NCI-H1105 (cell line): ENCODE measurements at regions not wholly inside any gene's neighbourhood (a gene's known extent, or its start where the extent isn't known, plus 50 kb on each side); places are given as distances from the start of the nearest gene placed in this dataset.

Source experiments
- DNase-seq: peaks from one replicate; lab custom pipeline; 2025; lab: John Stamatoyannopoulos, UW

DNA sequence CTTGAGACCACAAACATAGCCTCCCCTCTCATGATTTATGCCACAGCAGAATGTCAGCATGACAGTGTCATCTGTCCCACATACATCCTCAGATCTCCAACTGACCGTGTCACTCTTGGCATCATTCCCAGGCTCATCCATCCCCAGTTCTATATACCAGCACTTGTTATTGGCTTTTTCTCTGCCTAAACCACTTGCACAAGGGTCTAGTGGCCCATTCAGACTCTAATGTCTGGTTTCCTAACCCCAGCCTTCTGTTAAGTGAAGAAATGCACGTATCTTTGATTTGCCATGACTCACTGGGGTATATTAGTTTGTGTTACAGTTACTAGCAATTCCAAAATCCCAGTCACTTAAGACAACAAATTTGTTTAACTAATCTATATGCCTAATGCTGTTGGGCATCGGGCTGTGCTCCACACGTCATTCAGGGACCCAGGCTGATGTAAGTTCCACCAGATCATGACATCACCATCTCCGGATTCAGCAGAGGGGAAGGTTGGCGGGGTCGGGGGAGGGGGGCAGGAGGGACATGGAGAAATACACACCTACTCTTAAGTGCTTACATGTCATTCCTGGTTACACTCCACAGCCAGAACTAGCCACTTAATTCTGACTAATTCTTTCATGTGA is 517.4 kb downstream of the BUD13 start:
- DNase-seq = no peak

DNA sequence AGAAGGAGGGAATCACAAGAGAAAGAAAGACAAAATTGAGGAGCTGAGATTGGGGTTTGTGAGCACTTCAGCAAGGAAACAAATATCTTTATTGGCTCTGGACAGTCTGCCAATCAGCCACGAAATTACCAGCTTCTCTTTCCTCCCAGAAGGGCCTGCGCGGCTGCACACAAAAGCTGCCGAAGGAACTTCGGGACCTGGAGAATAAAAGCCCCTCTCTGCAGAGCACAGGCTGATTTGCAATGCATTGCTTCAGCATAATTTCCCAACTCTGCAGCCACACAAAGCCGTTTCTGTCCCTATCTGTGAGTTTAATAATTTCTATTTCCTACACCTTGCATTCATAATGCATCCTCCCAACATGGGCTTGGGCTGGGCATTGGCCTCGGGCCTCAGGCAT is 522.6 kb downstream of the BUD13 start:
- no peak for DNase-seq

GRCh38 chr11:116249561-116249960 is 523.2 kb downstream of the BUD13 start:
- DNase-seq = no peak

- no peak for DNase-seq
These were observed 527.9 kb downstream of the BUD13 start for GRCh38 chr11:116244889-116245288.

- no peak for DNase-seq
These were observed 528.3 kb downstream of the BUD13 start for GRCh38 chr11:116244439-116244838.

- DNase-seq = no peak
These were observed 528.8 kb downstream of the BUD13 start for GRCh38 chr11:116243991-116244390.

DNA sequence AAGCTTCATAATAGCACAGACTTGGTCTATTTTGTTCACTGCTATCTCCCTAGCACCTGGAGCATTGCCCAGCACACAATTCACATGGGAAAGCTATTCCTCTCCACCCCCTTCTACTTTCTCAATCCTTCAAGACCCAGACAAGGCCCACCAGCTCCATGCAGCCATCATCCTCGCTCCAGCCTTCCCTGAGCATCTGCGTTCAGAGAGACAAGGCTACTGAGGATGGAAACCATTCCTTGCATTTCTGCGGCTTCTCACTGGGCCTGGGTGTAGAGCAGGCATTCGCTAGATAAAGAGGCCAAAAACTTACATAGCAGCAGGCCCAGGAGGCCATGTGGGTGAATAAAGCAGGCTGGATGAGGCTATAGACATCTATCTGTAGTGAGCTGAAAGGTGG is 530.8 kb downstream of the BUD13 start:
- DNase-seq = no peak

GRCh38 chr11:116240710-116241109 is 532.1 kb downstream of the BUD13 start:
- no peak for DNase-seq

- no peak for DNase-seq
These were observed 533.5 kb downstream of the BUD13 start for GRCh38 chr11:116239247-116239646.

- DNase-seq = no peak
These were observed 537.7 kb downstream of the BUD13 start for GRCh38 chr11:116234989-116235568.

- no peak for DNase-seq
These were observed 539.2 kb downstream of the BUD13 start for GRCh38 chr11:116233561-116233960.

- DNase-seq = peak; percentile 49
These were observed 540.4 kb downstream of the BUD13 start for GRCh38 chr11:116232364-116232828.

- DNase-seq = no peak
These were observed 541.2 kb downstream of the BUD13 start for GRCh38 chr11:116231543-116231942.

GRCh38 chr11:116230438-116230837 is 542.3 kb downstream of the BUD13 start:
- no peak for DNase-seq

- peak; percentile 47 for DNase-seq
These were observed 543.4 kb downstream of the BUD13 start for GRCh38 chr11:116229236-116229970.

DNA sequence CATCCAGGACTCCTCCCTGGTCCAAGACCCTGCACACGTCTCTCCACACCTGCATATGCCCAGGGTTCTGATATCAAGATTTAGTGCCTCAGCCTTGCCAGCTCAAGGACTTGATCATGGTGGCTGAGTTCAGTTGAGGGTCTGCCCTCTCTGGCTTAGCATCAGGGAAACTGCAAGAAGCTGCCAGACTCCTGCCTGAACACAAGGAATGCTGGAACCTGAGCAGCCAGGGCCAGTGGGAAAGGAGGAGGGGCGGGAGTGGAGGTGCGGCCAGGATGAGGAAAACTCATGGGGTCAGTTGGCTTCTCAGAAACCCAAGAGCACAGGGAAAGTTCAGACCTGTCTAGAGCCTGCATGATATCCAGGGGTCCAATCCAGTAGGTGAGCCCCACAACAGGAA is 546.1 kb downstream of the BUD13 start:
- no peak for DNase-seq

GRCh38 chr11:116225784-116226585 is 546.8 kb downstream of the BUD13 start:
- no peak for DNase-seq

DNA sequence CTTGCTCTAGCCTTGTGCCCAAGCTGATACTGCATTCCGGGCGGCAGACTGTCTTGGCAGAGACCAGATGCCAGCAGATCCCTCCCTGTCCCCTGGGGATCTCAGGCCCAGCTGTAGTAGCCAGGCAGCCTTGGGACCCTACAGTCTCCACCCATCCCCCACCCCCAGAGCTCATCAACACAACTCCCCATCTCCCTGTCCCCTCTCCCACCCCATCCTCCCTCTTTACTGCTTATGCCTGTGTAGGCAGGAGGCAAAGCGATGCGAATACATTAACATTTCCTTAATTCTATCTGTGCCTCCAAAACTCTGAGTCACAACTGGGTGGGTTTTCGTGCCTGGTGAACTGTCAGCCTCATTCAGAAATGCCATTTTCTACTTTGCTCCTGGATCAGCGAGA is 547.6 kb downstream of the BUD13 start:
- no peak for DNase-seq

- no peak for DNase-seq
These were observed 547.9 kb downstream of the BUD13 start for GRCh38 chr11:116224889-116225200.

GRCh38 chr11:116224154-116224888 is 548.5 kb downstream of the BUD13 start:
- DNase-seq = peak; percentile 72

DNA sequence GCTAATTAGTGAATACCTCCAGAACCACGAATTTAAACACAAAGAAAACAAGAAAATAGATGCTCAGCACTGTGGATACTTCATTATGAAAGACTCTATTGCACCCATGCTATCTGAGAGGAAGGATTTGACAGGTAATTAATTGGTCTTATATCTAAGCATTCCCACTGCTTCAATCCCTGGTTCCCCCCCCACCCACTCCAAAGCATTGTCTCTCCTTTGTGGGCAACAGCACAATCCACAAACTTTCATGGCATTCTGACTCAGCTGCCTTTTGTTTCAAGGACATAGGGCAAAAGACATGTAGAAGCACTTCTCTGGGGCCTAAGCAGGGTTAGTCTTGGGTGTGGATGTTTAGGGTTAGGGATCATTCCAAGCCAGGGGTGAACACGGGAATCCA is 551.4 kb downstream of the BUD13 start:
- DNase-seq = no peak

- peak; percentile 73 for DNase-seq
These were observed 553.6 kb downstream of the BUD13 start for GRCh38 chr11:116219171-116219635.
